K562 (cell line): ENCODE measurements at regions not wholly inside any gene's neighbourhood (a gene's known extent, or its start where the extent isn't known, plus 50 kb on each side); places are given as distances from the start of the nearest gene placed in this dataset.

Source experiments
- ATAC-seq: fragments of 200-7000 bp; cut with Tn5 transposase; 3 replicates; pipeline ENCODE4 v1.9.1; 2020; ENCODE audit warnings: moderate library complexity
- BruUV-seq: library from RNA; stranded (reverse); fragments of 400-500 nt; replicated peaks from 2 replicates; lab custom pipeline; 2021; lab: Mats Ljungman, UMichigan
- CTCF ChIA-PET: fragments of 300-600 bp; formaldehyde crosslinking; extraction: SDS; loops from one replicate; lab custom pipeline; 2021; ENCODE audit warnings: low intra/inter-chr PET ratio; lab: Yijun Ruan, JAX
- POLR2A ChIA-PET: fragments of 300-600, 350-650 bp; sonication (Branson Sonifier 250); formaldehyde crosslinking; extraction: SDS; loops from one replicate; lab custom pipeline; 2021; ENCODE audit warnings: antibody characterized with exemption, inconsistent platforms; lab: Yijun Ruan, JAX
- DNase-seq, 4 experiments: peaks; one replicate each; pipeline versions ENCODE4 v3.0.0 to v3.0.0-alpha.2; 2011 to 2018; ENCODE audit warnings: low spot score in 3 of 4, mixed read lengths in 3 of 4; ENCODE audit errors: extremely low read depth in 1 of 4
- FAIRE-seq: peaks from 2 replicates; lab custom pipeline; 2011; peaks lifted over from hg19 to GRCh38; lab: Jason Lieb, UNC
- H2AFZ ChIP-seq: 2 replicates; pipeline ENCODE4 v1.6.0; 2011; ENCODE audit warnings: low read depth, low read length, control low read depth, inconsistent platforms
- H3K27ac ChIP-seq: fragments of 200-600 bp; 3 replicates; pipeline ENCODE4 v1.8.0; 2011; ENCODE audit warnings: low read depth, mild to moderate bottlenecking, control low read depth, inconsistent platforms, low read length, moderate library complexity, mixed read lengths; ENCODE audit errors: extremely low read depth
- H3K27me3 ChIP-seq, 2 experiments: fragments of 300-600 bp in 1 of 2; 2 replicates in 1 of 2; 3 replicates in 1 of 2; pipeline versions ENCODE4 v1.6.0 to v1.8.0; 2011; ENCODE audit warnings: inconsistent platforms in 2 of 2, low read length in 2 of 2, mild to moderate bottlenecking in 1 of 2, mixed read lengths in 1 of 2, moderate library complexity in 1 of 2; ENCODE audit not compliant: control insufficient read depth in 2 of 2, insufficient read depth in 2 of 2
- H3K36me3 ChIP-seq: fragments of 300-600 bp; 3 replicates; pipeline ENCODE4 v1.8.0; 2011; ENCODE audit warnings: mild to moderate bottlenecking, low read length, inconsistent platforms; ENCODE audit not compliant: control insufficient read depth, insufficient read depth
- H3K4me1 ChIP-seq, 2 experiments: fragments of 200-600 bp in 1 of 2; replicated peaks in 1 of 2; 2 replicates in 1 of 2; 3 replicates in 1 of 2; pipeline versions ENCODE4 v1.5.1 to v1.8.0; 2011; ENCODE audit warnings: inconsistent platforms in 2 of 2, low read length in 2 of 2, mild to moderate bottlenecking in 1 of 2, mixed read lengths in 1 of 2, moderate library complexity in 1 of 2; ENCODE audit not compliant: control insufficient read depth in 2 of 2, insufficient read depth in 2 of 2
- H3K4me2 ChIP-seq: 2 replicates; pipeline ENCODE4 v1.6.1; 2011; ENCODE audit warnings: low read length, control low read depth, inconsistent platforms, mixed read lengths; ENCODE audit not compliant: insufficient read depth
- H3K4me3 ChIP-seq: fragments of 200-600 bp; sonication (generic), shearing (Covaris generic); 2 replicates; pipeline ENCODE4 v1.5.1; 2016; ENCODE audit warnings: control low read depth, inconsistent platforms
- H3K79me2 ChIP-seq: fragments of 200-600 bp; 3 replicates; pipeline ENCODE4 v1.8.0; 2011; ENCODE audit warnings: low read length, inconsistent platforms; ENCODE audit not compliant: control insufficient read depth, insufficient read depth
- H3K9ac ChIP-seq, 2 experiments: 2 replicates each; pipeline versions ENCODE4 v1.6.0 to v1.6.1; 2011; ENCODE audit warnings: low read depth in 2 of 2, low read length in 2 of 2, control low read depth in 1 of 2, inconsistent platforms in 1 of 2, mild to moderate bottlenecking in 1 of 2, mixed read lengths in 1 of 2; ENCODE audit not compliant: insufficient read depth in 1 of 2
- H3K9me1 ChIP-seq: one replicate; pipeline ENCODE4 v1.6.0; 2011; ENCODE audit warnings: inconsistent platforms, mild to moderate bottlenecking, low read length, moderate library complexity; ENCODE audit not compliant: control insufficient read depth, insufficient read depth
- H3K9me3 ChIP-seq: replicated peaks from 2 replicates; pipeline ENCODE4 v1.5.1; 2011; ENCODE audit warnings: low read depth, low read length, inconsistent platforms; ENCODE audit not compliant: control insufficient read depth, insufficient read depth
- H4K20me1 ChIP-seq: replicated peaks from 2 replicates; pipeline ENCODE4 v1.6.1; 2011; ENCODE audit warnings: low read length, inconsistent platforms, mixed read lengths; ENCODE audit not compliant: control insufficient read depth, insufficient read depth
- ATF3 ChIP-seq, 2 experiments: fragments of 450-650 bp in 1 of 2; sonication (generic) in 1 of 2; formaldehyde crosslinking in 1 of 2; IDR thresholded peaks in 1 of 2; conservative IDR thresholded peaks in 1 of 2; 2 replicates each; pipeline versions ENCODE4 v1.6.1 to v1.8.1; 2016 to 2023; ENCODE audit warnings: mild to moderate bottlenecking in 2 of 2, moderate library complexity in 2 of 2, inconsistent platforms in 1 of 2, missing genetic modification reagents in 1 of 2
- CHD2 ChIP-seq: IDR thresholded peaks from 2 replicates; pipeline ENCODE4 v1.6.1; 2011; ENCODE audit warnings: low read depth, low read length
- FOXO4 ChIP-seq: fragments of 450-650 bp; formaldehyde crosslinking; IDR thresholded peaks from 2 replicates; pipeline ENCODE4 v1.4.0; 2020; ENCODE audit warnings: mild to moderate bottlenecking, moderate library complexity
- HDGF ChIP-seq: fragments of 450-650 bp; IDR thresholded peaks from 2 replicates; pipeline ENCODE4 v1.6.1; 2016
- IFI16 ChIP-seq: fragments of 250-450 bp; sonication (Bioruptor Pico); IDR thresholded peaks from 2 replicates; pipeline ENCODE4 v2.1.2; 2022; ENCODE audit warnings: mild to moderate bottlenecking, inconsistent platforms
- KHSRP ChIP-seq: fragments of 450-650 bp; IDR thresholded peaks from 2 replicates; pipeline ENCODE4 v1.6.1; 2017
- MCM7 ChIP-seq, 2 experiments: fragments of 450-650 bp; IDR thresholded peaks; 2 replicates each; pipeline ENCODE4 v1.6.1; 2016 to 2018
- NFIC ChIP-seq: fragments of 450-650 bp; IDR thresholded peaks from 2 replicates; pipeline ENCODE4 v1.6.1; 2017; ENCODE audit warnings: mild to moderate bottlenecking, inconsistent platforms
- NR4A1 ChIP-seq, 2 experiments: fragments of 250-450 bp in 1 of 2; fragments of 450-650 bp in 1 of 2; sonication (Bioruptor Pico) in 1 of 2; IDR thresholded peaks; 2 replicates each; pipeline versions ENCODE4 v1.4.0 to v1.6.1; 2016 to 2020; ENCODE audit warnings: mild to moderate bottlenecking in 2 of 2, missing compliant biosample characterization in 1 of 2, missing genetic modification characterization in 1 of 2, moderate library complexity in 1 of 2
- RBBP5 ChIP-seq: fragments of 200-600 bp; sonication (generic); IDR thresholded peaks from 2 replicates; pipeline ENCODE4 v1.6.1; 2012; ENCODE audit warnings: borderline replicate concordance, mild to moderate bottlenecking, low read length, control low read depth, inconsistent platforms; ENCODE audit not compliant: insufficient read depth, poor library complexity, severe bottlenecking
- RBM39 ChIP-seq: fragments of 200-400 bp; formaldehyde crosslinking; optimal IDR thresholded peaks from 2 replicates; pipeline ENCODE3; 2018; ENCODE audit warnings: low read depth, low read length
- SAFB2 ChIP-seq: fragments of 200-400 bp; formaldehyde crosslinking; IDR thresholded peaks from 2 replicates; pipeline ENCODE4 v1.6.1; 2018; ENCODE audit warnings: borderline replicate concordance, low read length, low read depth, moderate library complexity; ENCODE audit not compliant: severe bottlenecking
- TCF7L2 ChIP-seq: fragments of 150-350 bp; IDR thresholded peaks from 2 replicates; pipeline ENCODE4 v1.6.1; 2016; ENCODE audit warnings: low read depth, mild to moderate bottlenecking, low read length, moderate library complexity
- YY1 ChIP-seq, 3 experiments: IDR thresholded peaks; 2 replicates each; pipeline ENCODE4 v1.6.1; 2011; ENCODE audit warnings: low read length in 2 of 3, mild to moderate bottlenecking in 2 of 3, moderate library complexity in 2 of 3, borderline replicate concordance in 1 of 3, control low read depth in 1 of 3, low read depth in 1 of 3; ENCODE audit not compliant: insufficient read depth in 3 of 3, insufficient replicate concordance in 2 of 3, control insufficient read depth in 1 of 3, insufficient read length in 1 of 3; ENCODE audit errors: extremely low read depth in 1 of 3
- ZFP30 ChIP-seq: fragments of 250-450 bp; sonication (Bioruptor Pico); IDR thresholded peaks from 2 replicates; pipeline ENCODE4 v1.8.0; 2022; ENCODE audit warnings: moderate library complexity, mild to moderate bottlenecking, inconsistent platforms, borderline replicate concordance
- ZFP36 ChIP-seq: fragments of 150-350 bp; IDR thresholded peaks from 2 replicates; pipeline ENCODE4 v1.6.1; 2018; ENCODE audit warnings: low read length, low read depth; ENCODE audit not compliant: partially characterized antibody
- ZNF224 ChIP-seq: sonication (generic); formaldehyde crosslinking; IDR thresholded peaks from 2 replicates; pipeline ENCODE4 v1.8.0; 2022; ENCODE audit warnings: mild to moderate bottlenecking, missing genetic modification reagents
- WGBS: fragments of 100-300 bp; shearing (Covaris generic); methylation state at CpG from one replicate; pipeline ENCODE4 v1.1.6; 2016; ENCODE audit warnings: low coverage, mixed read lengths; ENCODE audit not compliant: insufficient coverage; ENCODE audit errors: missing lambda C conversion rate; 5-methylcytosine and 5-hydroxymethylcytosine counted together
- in situ Hi-C: fragments of 300-500 bp; cut with MboI; formaldehyde crosslinking; loops from 4 replicates; pipeline ENCODE4 v1.15.0; 2018; ENCODE audit warnings: inconsistent platforms, mixed read lengths
- intact Hi-C: fragments of 100-400 bp; cut with micrococcal nuclease; formaldehyde crosslinking; loops from 2 replicates; pipeline ENCODE4 v1.14.2; 2022
- TF ChIP-seq, protein P1 (sequence below): fragments of 450-650 bp; IDR thresholded peaks from 2 replicates; pipeline ENCODE4 v1.6.1; 2016

- TF ChIP-seq TCF7L2, result no peak
- TF ChIP-seq IFI16 (CRISPR knock-in tag), result no peak
- no peak for TF ChIP-seq ZFP36
- no peak for TF ChIP-seq YY1 (IDR thresholded peaks at IDR 0.05; ENCODE audit: borderline replicate concordance in 1 of 3, control insufficient read depth in 1 of 3, extremely low read depth in 1 of 3, insufficient read depth in 3 of 3, insufficient read length in 1 of 3, insufficient replicate concordance in 2 of 3, low read depth in 1 of 3, low read length in 2 of 3)
- no peak for TF ChIP-seq RBM39
- no peak for TF ChIP-seq CHD2
Measured at GRCh38 chr12:59500915-59501314, 94.9 kb upstream of the SLC16A7 start (continued).

- DNase-seq, result no peak
- ATAC-seq, result no peak
- Histone ChIP-seq H3K36me3 (no peaks in the 10 kb centered on the region), H3K4me1 (no peaks in the 10 kb centered on the region), H3K4me2 (no peak overlapping the region), H4K20me1 (no peaks in the 10 kb centered on the region), H3K79me2 (no peaks in the 10 kb centered on the region), H3K27ac (no peak overlapping the region), H2AFZ (no peak overlapping the region), H3K9me3 (no peaks in the 10 kb centered on the region), H3K27me3 (no peaks in the 10 kb centered on the region), H3K4me3 (no peak overlapping the region), H3K9me1 (no peaks in the 10 kb centered on the region), H3K9ac (no peak overlapping the region)
- in situ Hi-C loops, result no loop called here
- POLR2A ChIA-PET, result no interaction called here
- BruUV-seq, result no TSS peak
- intact Hi-C loops, result no loop called here
- CTCF ChIA-PET, result no interaction called here
- WGBS, result 0% methylated on average over 1 of the region's 1 CpG
- FAIRE-seq, result no peak
- TF ChIP-seq HDGF (no peak), SAFB2 (no peak), NFIC (no peak), ATF3 (IDR thresholded peaks at IDR 0.05) (no peak), ATF3 (CRISPR knock-in tag; conservative IDR thresholded peaks at IDR 0.05) (no peak), ZFP30 (CRISPR knock-in tag) (no peak), MCM7 (IDR thresholded peaks at IDR 0.05) (no peak), FOXO4 (CRISPR knock-in tag) (no peak), RBBP5 (no peak), ZNF224 (CRISPR knock-in tag) (no peak), NR4A1 (CRISPR knock-in tag; IDR thresholded peaks at IDR 0.05) (no peak), NR4A1 (tag; IDR thresholded peaks at IDR 0.05) (no peak), KHSRP (no peak)
- TF ChIP-seq, protein P1, sequence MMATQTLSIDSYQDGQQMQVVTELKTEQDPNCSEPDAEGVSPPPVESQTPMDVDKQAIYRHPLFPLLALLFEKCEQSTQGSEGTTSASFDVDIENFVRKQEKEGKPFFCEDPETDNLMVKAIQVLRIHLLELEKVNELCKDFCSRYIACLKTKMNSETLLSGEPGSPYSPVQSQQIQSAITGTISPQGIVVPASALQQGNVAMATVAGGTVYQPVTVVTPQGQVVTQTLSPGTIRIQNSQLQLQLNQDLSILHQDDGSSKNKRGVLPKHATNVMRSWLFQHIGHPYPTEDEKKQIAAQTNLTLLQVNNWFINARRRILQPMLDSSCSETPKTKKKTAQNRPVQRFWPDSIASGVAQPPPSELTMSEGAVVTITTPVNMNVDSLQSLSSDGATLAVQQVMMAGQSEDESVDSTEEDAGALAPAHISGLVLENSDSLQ, result no peak
Measured at GRCh38 chr12:59500335-59500734, 95.5 kb upstream of the SLC16A7 start.
